ENCODE measurements at regions not wholly inside any gene's neighbourhood (a gene's known extent, or its start where the extent isn't known, plus 50 kb on each side); places are given as distances from the start of the nearest gene placed in this dataset.

DNA sequence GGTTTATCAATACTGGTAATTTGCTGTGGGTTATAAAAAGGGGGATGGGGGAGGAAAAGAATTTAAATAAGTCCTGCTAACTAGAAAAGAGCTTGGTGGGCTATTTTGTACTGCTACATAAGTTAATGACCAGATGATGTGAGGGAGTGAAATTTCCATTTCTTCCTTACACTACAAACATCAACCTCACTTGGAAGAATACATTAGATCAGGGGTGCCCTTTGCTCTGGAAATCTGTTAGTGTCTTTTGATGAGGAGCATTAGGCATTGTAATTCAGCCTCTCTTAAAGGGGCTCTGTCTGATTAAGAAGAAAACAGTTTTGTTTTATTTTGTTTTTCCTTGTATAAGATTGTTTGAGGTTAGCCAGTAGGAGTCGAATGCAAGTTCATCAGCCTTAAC lies 576.4 kb upstream of the TBL1XR1 start:
- TF ChIP-seq, protein P1, sequence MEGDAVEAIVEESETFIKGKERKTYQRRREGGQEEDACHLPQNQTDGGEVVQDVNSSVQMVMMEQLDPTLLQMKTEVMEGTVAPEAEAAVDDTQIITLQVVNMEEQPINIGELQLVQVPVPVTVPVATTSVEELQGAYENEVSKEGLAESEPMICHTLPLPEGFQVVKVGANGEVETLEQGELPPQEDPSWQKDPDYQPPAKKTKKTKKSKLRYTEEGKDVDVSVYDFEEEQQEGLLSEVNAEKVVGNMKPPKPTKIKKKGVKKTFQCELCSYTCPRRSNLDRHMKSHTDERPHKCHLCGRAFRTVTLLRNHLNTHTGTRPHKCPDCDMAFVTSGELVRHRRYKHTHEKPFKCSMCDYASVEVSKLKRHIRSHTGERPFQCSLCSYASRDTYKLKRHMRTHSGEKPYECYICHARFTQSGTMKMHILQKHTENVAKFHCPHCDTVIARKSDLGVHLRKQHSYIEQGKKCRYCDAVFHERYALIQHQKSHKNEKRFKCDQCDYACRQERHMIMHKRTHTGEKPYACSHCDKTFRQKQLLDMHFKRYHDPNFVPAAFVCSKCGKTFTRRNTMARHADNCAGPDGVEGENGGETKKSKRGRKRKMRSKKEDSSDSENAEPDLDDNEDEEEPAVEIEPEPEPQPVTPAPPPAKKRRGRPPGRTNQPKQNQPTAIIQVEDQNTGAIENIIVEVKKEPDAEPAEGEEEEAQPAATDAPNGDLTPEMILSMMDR (IDR thresholded peaks at IDR 0.05): no peak
- TF ChIP-seq POLR2A (IDR thresholded peaks at IDR 0.05): no peak

All from testis (tissue), 2 donors.